Activated naive CD8-positive, alpha-beta T cell treated with anti-CD3 and anti-CD28 coated beads, Interleukin-2, amount 50 U/mL, for 24 hours (primary cell): ENCODE measurements at regions not wholly inside any gene's neighbourhood (a gene's known extent, or its start where the extent isn't known, plus 50 kb on each side); places are given as distances from the start of the nearest gene placed in this dataset.
"Not testable (repeated sequence)": the region's sequence is repeated elsewhere in the genome, so short reads cannot be mapped to it uniquely, and the experiment has no call there.

Experiments used
- ATAC-seq: fragments of 150-1000 bp; cut with Tn5 transposase; one replicate; pipeline ENCODE4 v1.10.0; 2021
- DNase-seq: peaks from one replicate; pipeline ENCODE4 v3.0.0; 2021
- H3K27ac Mint-ChIP-seq: one replicate; pipeline ENCODE4 v1.8.0; 2021; ENCODE audit warnings: mild to moderate bottlenecking, mixed read lengths
- H3K27me3 Mint-ChIP-seq: one replicate; pipeline ENCODE4 v1.8.0; 2021; ENCODE audit warnings: mixed read lengths
- H3K36me3 Mint-ChIP-seq: one replicate; pipeline ENCODE4 v1.8.0; 2021; ENCODE audit warnings: low read depth, mixed read lengths
- H3K4me1 Mint-ChIP-seq: one replicate; pipeline ENCODE4 v1.8.0; 2021; ENCODE audit warnings: mixed read lengths
- H3K4me3 Mint-ChIP-seq: one replicate; pipeline ENCODE4 v1.8.0; 2021; ENCODE audit warnings: mild to moderate bottlenecking, moderate library complexity, mixed read lengths
- H3K9me3 Mint-ChIP-seq: one replicate; pipeline ENCODE4 v1.8.0; 2021; ENCODE audit warnings: mixed read lengths

DNA sequence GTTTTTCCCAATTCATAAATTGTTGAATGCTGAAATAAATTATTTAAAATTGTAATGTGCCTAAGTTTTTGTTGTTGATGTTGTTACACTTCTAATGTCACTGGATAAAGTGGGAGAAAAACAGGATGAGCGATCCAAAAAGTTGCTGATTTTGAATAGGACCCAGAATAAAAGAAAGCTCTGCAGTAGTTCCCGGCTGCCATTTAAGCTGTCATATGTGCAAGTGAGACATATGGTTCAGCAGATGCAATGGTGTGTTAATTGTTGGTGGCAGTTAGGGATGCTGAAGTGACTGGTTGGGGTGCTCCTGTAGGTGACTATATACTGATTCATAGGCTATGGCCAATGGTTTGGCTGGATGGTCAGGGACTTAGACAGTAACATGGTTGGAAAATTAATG is 1517.4 kb upstream of the LRRTM3 start:
- no peaks in the 10 kb centered on the region for H3K27me3 Mint-ChIP-seq
- peaks cover 11% of the 10 kb centered on the region for H3K9me3 Mint-ChIP-seq
- H3K4me3 Mint-ChIP-seq = no peak overlapping the region
- H3K36me3 Mint-ChIP-seq = no peaks in the 10 kb centered on the region
- DNase-seq = no peak
- ATAC-seq = no peak
- H3K27ac Mint-ChIP-seq = no peak overlapping the region
- no peaks in the 10 kb centered on the region for H3K4me1 Mint-ChIP-seq

DNA sequence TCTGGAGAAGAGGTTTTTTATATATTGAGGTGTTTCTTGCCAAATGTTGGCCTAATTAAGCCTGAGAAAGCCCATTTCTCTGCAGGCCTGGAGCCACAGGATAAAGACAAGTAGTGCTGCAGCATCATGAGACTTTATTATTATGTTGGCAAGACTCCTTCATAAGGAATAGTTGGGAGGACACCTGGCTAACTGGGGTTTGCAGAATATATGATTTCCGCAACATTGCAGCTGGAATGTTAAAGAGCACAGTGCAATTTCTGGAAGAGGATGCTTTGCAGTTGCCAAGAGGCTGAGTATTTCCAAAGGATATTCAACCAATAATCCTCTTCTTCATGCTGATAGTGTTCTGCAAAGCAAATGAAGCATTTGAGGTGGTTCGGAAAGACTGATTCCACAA is 1512.8 kb upstream of the LRRTM3 start:
- no peak for ATAC-seq

DNA sequence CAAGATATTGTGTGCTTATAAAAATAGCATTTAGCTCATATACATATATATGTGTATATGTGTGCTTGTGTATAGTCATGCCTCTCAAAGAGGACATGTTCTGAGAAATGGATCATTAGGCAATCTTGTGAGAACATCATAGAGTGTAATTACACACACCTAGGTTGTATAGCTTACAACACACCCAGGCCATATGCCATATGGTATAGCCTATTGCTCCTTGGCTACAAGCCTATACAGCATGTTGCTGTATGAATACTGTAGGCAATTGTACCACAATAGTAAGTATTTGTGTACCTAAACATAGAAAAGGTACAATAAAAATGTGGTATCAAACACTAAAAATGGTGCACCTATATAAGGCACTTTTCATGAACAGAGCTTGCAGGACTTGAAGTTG is 1510.5 kb upstream of the LRRTM3 start:
- ATAC-seq (no peak), DNase-seq (no peak)
- no peaks in the 10 kb centered on the region for H3K4me1 Mint-ChIP-seq
- H3K36me3 Mint-ChIP-seq = no peaks in the 10 kb centered on the region
- peaks cover 19% of the 10 kb centered on the region for H3K9me3 Mint-ChIP-seq
- no peaks in the 10 kb centered on the region for H3K27me3 Mint-ChIP-seq
- H3K27ac Mint-ChIP-seq = no peak overlapping the region
- no peak overlapping the region for H3K4me3 Mint-ChIP-seq

More for the DNA sequence above, 1512.8 kb upstream of the LRRTM3 start:
- Mint-ChIP-seq H3K36me3 (no peaks in the 10 kb centered on the region), H3K4me1 (no peaks in the 10 kb centered on the region), H3K4me3 (no peak overlapping the region), H3K27ac (no peak overlapping the region), H3K27me3 (no peaks in the 10 kb centered on the region), H3K9me3 (peaks cover 23% of the 10 kb centered on the region)
- DNase-seq = no peak

DNA sequence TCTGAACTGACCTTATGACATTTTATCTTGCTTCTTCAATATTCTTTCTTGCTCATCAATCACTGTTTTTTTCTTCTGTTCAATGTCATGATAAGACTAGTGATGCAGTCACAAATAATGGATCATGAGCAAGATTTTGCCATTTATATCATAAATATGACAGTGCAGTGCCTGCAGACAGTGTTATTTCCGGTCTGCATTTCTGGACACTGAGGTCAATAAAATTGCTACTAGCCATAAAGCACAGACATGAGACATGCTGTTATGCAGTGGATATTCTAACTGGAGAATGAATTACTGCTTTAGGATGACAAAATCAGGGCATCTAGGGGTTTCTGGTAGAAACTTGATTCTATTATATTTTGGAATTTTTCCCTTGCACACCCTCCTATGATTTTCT is 1509.7 kb upstream of the LRRTM3 start:
- ATAC-seq (no peak), DNase-seq (no peak)
- no peak overlapping the region for H3K4me3 Mint-ChIP-seq
- H3K9me3 Mint-ChIP-seq = peaks cover 19% of the 10 kb centered on the region
- no peaks in the 10 kb centered on the region for H3K4me1 Mint-ChIP-seq
- H3K27ac Mint-ChIP-seq = no peak overlapping the region
- H3K27me3 Mint-ChIP-seq = no peaks in the 10 kb centered on the region
- no peaks in the 10 kb centered on the region for H3K36me3 Mint-ChIP-seq

DNA sequence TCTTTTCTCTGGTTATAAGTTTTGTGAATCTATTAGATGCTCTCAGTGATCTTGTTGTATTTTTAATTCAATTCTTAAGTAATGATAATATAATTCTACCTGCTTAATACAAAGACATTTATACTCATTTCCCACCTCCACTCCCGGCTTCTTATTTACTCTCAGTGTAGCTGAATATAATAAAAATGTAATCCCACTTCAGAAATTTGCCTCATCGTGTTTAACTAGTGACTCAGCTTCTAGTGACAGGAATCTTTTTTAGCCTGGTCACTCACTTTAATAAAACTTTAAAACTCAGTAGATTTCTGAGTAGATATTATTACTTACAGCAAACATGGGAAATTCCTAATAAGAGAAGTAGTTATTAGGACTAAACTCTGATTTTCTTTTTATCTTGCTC is 1506.2 kb upstream of the LRRTM3 start:
- no peak overlapping the region for H3K4me3 Mint-ChIP-seq
- no peak overlapping the region for H3K27ac Mint-ChIP-seq
- no peaks in the 10 kb centered on the region for H3K4me1 Mint-ChIP-seq
- no peaks in the 10 kb centered on the region for H3K36me3 Mint-ChIP-seq
- H3K27me3 Mint-ChIP-seq = no peaks in the 10 kb centered on the region
- DNase-seq (no peak), ATAC-seq (no peak)
- peaks cover 26% of the 10 kb centered on the region for H3K9me3 Mint-ChIP-seq

DNA sequence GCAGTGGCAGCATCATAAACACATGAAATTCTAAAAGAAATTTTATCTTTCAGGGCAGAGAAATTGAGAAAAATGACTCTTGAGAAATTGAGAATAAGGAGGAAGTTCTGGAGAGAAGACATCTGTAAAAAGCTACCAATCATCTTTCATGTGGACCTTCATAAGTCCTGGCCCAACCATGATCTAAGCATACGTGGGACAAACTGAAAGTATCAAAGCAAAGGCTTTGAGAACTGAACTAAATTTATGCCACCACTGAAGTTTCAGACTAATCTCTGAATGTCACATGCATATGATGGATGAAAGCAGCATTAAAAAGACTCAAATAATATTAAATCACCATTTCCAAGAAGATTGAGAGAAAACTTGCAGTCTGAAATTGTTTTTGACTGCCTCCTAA is 1502.8 kb upstream of the LRRTM3 start:
- Mint-ChIP-seq H3K9me3 (peaks cover 24% of the 10 kb centered on the region), H3K4me3 (no peak overlapping the region), H3K27ac (no peak overlapping the region), H3K27me3 (no peaks in the 10 kb centered on the region), H3K36me3 (no peaks in the 10 kb centered on the region), H3K4me1 (no peaks in the 10 kb centered on the region)
- DNase-seq (no peak), ATAC-seq (no peak)

DNA sequence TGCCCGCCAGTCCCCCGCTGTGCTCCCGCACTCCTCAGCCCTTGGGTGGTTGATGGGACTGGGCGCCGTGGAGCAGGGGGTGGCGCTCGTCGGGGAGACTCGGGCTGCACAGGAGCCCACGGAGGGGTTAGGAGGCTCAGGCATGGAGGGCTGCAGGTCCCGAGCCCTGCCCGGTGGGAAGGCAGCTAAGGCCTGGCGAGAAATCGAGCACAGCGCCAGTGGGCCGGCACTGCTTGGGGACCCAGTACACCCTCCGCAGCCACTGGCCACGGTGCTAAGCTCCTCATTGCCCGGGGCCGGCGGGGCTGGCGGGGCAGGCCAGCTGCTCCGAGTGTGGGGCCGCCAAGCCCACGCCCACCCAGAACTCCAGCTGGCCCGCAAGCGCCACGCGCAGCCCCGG is 1496.5 kb upstream of the LRRTM3 start:
- not testable (repeated sequence) for H3K4me3 Mint-ChIP-seq, DNase-seq, H3K36me3 Mint-ChIP-seq, H3K4me1 Mint-ChIP-seq, H3K27me3 Mint-ChIP-seq, H3K27ac Mint-ChIP-seq, ATAC-seq
- peaks cover 11% of the 10 kb centered on the region for H3K9me3 Mint-ChIP-seq

DNA sequence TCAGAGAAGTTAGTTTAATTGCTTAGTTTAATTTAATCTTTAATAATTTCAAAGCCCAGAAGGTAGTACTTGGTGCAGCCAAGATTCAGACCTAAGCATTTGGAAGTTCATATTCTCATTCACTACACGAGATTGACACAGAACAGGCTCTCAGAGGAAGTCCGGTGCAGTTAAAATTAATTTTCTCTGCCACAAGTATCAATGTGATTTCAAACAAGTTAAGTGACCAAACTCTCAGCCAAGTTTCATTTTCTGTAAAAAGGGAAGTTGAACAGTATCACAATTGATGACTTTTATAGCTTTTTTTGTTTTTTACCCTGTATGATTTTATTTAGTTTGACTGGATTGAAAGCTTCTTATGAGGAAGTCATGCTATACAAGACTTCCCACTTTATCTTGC is 1494.9 kb upstream of the LRRTM3 start:
- H3K4me1 Mint-ChIP-seq = no peaks in the 10 kb centered on the region
- H3K27ac Mint-ChIP-seq = no peak overlapping the region
- H3K4me3 Mint-ChIP-seq = no peak overlapping the region

DNA sequence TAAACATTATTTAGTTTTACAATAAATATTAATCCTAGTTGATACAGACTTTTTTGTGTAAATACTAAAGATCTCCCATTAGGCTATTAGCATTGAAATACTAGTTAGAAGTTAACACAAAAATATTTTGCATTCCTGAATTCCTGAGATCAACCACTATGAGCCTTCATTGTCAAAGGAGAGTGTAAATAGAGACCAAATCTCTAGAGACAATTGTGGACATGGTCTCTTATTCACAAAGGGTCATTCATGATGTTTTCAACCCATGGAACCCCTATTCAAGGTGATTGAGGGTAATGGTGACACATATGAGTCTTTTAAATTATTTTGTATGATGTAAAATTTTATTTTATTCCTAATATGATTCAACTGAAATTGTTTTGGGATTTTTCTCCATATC is 1454.8 kb upstream of the LRRTM3 start:
- ATAC-seq (no peak), DNase-seq (no peak)
- Mint-ChIP-seq H3K4me1 (no peaks in the 10 kb centered on the region), H3K4me3 (no peak overlapping the region), H3K27me3 (no peaks in the 10 kb centered on the region), H3K9me3 (peaks cover 18% of the 10 kb centered on the region), H3K36me3 (no peaks in the 10 kb centered on the region), H3K27ac (no peak overlapping the region)

More for the DNA sequence above, 1494.9 kb upstream of the LRRTM3 start:
- no peak for ATAC-seq
- DNase-seq = no peak
- Mint-ChIP-seq H3K36me3 (no peaks in the 10 kb centered on the region), H3K9me3 (peaks cover 4% of the 10 kb centered on the region), H3K27me3 (no peaks in the 10 kb centered on the region)

DNA sequence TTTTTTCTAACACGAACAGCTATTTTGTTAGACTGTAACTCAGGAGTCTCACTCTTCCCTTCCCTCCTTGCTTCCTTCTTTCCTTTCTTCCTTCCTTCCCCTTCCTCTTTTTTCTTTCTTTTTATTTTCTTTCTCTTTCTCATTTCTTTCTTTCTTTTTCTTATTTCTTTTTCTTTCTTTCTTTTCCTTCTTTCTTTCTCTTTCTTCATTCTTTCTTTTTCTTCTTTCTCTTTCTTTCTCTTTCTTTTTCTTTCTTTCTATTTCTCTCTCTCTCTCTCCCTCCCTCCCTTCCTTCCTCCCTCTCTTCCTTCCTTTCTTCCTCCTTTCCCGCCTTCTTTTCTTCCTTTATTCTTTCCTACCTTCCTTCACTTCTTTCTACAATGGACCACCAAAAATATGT is 1443.0 kb upstream of the LRRTM3 start:
- no peaks in the 10 kb centered on the region for H3K36me3 Mint-ChIP-seq
- H3K9me3 Mint-ChIP-seq = peaks cover 9% of the 10 kb centered on the region
- no peak overlapping the region for H3K27ac Mint-ChIP-seq
- H3K4me1 Mint-ChIP-seq = no peaks in the 10 kb centered on the region
- no peaks in the 10 kb centered on the region for H3K27me3 Mint-ChIP-seq
- no peak for ATAC-seq
- no peak for DNase-seq
- H3K4me3 Mint-ChIP-seq = no peak overlapping the region

DNA sequence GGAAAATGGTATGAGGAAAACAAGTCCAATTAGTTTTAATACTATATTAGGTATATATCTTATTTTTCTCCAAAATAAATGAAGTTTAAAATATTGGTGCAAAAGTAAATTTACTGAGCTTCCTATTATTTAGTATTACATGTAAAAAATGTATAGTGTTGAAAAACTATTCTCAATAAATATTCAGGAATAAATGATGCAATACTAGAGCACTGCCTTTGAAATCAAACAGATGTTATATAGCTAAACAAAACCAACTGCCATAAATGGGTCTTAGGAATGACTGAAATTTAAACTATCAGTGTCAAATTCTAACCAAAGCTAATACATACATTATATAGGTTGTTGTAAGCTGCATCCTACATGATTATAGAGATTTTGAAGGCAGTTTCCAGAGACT is 1434.0 kb upstream of the LRRTM3 start:
- no peak overlapping the region for H3K4me3 Mint-ChIP-seq
- H3K36me3 Mint-ChIP-seq = no peaks in the 10 kb centered on the region
- H3K27ac Mint-ChIP-seq = no peak overlapping the region
- no peaks in the 10 kb centered on the region for H3K4me1 Mint-ChIP-seq
- peaks cover 11% of the 10 kb centered on the region for H3K9me3 Mint-ChIP-seq
- H3K27me3 Mint-ChIP-seq = no peaks in the 10 kb centered on the region
- ATAC-seq = no peak
- no peak for DNase-seq

DNA sequence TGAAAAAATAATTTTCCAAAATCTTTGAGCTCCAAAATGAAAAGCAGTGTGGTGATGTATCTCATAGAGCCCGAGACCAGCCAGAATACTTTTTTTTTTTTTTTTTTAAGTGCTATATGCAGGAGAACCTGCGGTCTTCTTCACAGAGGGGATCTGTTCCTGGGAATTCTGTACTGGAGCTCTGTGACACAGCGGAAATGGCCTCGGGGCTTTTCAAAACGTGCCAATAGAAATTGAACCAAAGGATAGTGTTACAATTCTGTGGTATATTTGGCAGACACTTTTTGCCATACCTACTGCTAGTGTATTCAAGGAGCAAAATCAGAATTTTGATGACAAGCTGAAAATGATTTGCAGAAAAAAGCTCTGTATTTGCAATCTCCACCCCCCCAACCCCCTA is 1429.3 kb upstream of the LRRTM3 start:
- no peak for DNase-seq
- no peaks in the 10 kb centered on the region for H3K4me1 Mint-ChIP-seq
- no peak for ATAC-seq
- H3K27ac Mint-ChIP-seq = no peak overlapping the region
- no peaks in the 10 kb centered on the region for H3K36me3 Mint-ChIP-seq
- no peaks in the 10 kb centered on the region for H3K27me3 Mint-ChIP-seq
- H3K4me3 Mint-ChIP-seq = no peak overlapping the region
- peaks cover 4% of the 10 kb centered on the region for H3K9me3 Mint-ChIP-seq

DNA sequence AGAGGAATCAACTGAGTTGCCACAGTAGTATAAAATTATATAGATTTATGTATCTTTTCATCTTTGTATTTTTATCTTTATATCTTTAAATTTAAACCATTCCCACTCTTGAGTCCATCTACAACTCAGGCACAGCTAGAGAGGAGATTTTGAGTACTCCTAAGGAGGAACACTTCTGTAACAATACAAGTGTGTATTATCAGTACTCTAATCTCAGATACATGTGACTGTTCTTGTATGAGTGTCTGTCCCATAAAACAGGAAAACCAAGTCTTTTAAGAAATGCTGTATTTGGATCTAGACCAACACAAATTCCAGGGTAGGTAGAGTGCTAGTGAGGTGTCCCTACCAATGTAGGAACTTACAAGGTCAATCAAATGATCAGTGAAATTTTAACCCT is 1428.0 kb upstream of the LRRTM3 start:
- no peak for DNase-seq
- H3K36me3 Mint-ChIP-seq = no peaks in the 10 kb centered on the region
- no peaks in the 10 kb centered on the region for H3K27me3 Mint-ChIP-seq
- no peaks in the 10 kb centered on the region for H3K4me1 Mint-ChIP-seq
- no peak overlapping the region for H3K4me3 Mint-ChIP-seq
- no peak overlapping the region for H3K27ac Mint-ChIP-seq
- ATAC-seq = no peak
- H3K9me3 Mint-ChIP-seq = peaks cover 4% of the 10 kb centered on the region

DNA sequence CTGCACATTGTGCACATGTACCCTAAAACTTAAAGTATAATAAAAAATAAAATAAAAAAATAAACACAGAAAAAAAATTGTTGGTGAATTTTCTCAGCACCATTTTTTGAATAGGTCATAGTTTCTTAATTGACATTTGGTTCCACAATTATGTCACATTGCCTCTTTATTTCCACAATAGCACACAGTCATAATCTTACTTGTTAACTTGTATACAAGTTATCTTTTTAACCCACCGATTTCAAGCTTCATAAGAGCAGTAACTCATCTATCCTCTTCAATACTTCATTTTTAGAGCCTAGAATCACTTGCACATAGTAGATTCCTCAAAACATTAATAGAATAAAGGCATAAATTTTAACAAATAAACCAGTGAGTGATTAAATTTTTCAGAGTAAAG is 1425.1 kb upstream of the LRRTM3 start:
- H3K4me3 Mint-ChIP-seq = no peak overlapping the region
- no peak for ATAC-seq
- no peaks in the 10 kb centered on the region for H3K4me1 Mint-ChIP-seq
- H3K27ac Mint-ChIP-seq = no peak overlapping the region
- H3K36me3 Mint-ChIP-seq = no peaks in the 10 kb centered on the region
- H3K27me3 Mint-ChIP-seq = no peaks in the 10 kb centered on the region
- H3K9me3 Mint-ChIP-seq = peaks cover 6% of the 10 kb centered on the region
- no peak for DNase-seq

DNA sequence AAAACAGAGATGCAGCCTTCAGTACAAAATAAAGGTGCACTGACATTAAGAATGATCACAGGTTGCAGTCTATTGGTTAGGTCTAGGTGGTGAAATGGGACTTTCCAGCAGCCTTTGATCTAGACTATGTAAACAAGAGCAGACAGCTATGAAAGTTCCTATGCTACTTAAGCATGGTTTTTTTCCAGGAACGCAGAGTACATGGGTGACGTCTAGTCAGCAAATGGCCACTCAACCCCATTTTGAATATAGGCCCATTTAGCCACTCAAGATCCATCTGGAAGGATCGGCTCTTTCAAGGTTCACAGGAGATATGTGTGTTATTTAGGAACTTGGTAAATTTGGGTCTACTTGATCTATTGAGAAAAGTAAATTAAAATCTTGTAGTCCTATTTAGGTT is 1424.6 kb upstream of the LRRTM3 start:
- Mint-ChIP-seq H3K4me3 (no peak overlapping the region), H3K27ac (no peak overlapping the region), H3K27me3 (no peaks in the 10 kb centered on the region), H3K4me1 (no peaks in the 10 kb centered on the region), H3K9me3 (peaks cover 8% of the 10 kb centered on the region), H3K36me3 (no peaks in the 10 kb centered on the region)
- ATAC-seq (no peak), DNase-seq (no peak)

DNA sequence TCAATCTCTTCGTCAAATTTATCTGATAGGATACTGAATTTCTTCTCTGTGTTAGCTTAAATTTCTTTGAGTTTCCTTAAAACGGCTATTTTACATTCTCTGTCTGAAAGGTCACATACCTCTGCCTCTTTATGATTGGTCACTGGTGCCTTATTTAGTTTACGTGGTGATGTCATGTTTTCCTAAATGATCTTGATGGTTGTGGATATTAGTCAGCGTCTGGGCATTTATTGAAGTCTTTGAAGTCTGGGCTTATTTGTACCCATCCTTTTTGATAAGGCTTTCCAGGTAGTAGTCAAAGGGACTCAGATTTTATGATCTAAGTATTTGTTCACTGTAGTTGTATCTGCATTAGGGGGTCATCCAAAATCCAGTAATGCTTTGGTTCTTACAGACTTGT is 1407.5 kb upstream of the LRRTM3 start:
- Mint-ChIP-seq H3K27ac (no peak overlapping the region), H3K4me1 (no peaks in the 10 kb centered on the region), H3K27me3 (no peaks in the 10 kb centered on the region), H3K9me3 (no peaks in the 10 kb centered on the region), H3K4me3 (no peak overlapping the region), H3K36me3 (no peaks in the 10 kb centered on the region)
- no peak for ATAC-seq
- DNase-seq = no peak
